K562 (cell line): ENCODE measurements at regions not wholly inside any gene's neighbourhood (a gene's known extent, or its start where the extent isn't known, plus 50 kb on each side); places are given as distances from the start of the nearest gene placed in this dataset.

ENCODE experiments used
- ATAC-seq: fragments of 200-7000 bp; cut with Tn5 transposase; 3 replicates; pipeline ENCODE4 v1.9.1; 2020; ENCODE audit warnings: moderate library complexity
- BruUV-seq: library from RNA; stranded (reverse); fragments of 400-500 nt; replicated peaks from 2 replicates; lab custom pipeline; 2021; lab: Mats Ljungman, UMichigan
- CTCF ChIA-PET: fragments of 300-600 bp; formaldehyde crosslinking; extraction: SDS; loops from one replicate; lab custom pipeline; 2021; ENCODE audit warnings: low intra/inter-chr PET ratio; lab: Yijun Ruan, JAX
- POLR2A ChIA-PET: fragments of 300-600, 350-650 bp; sonication (Branson Sonifier 250); formaldehyde crosslinking; extraction: SDS; loops from one replicate; lab custom pipeline; 2021; ENCODE audit warnings: antibody characterized with exemption, inconsistent platforms; lab: Yijun Ruan, JAX
- DNase-seq, 4 experiments: peaks; one replicate each; pipeline versions ENCODE4 v3.0.0 to v3.0.0-alpha.2; 2011 to 2018; ENCODE audit warnings: low spot score in 3 of 4, mixed read lengths in 3 of 4; ENCODE audit errors: extremely low read depth in 1 of 4
- FAIRE-seq: peaks from 2 replicates; lab custom pipeline; 2011; peaks lifted over from hg19 to GRCh38; lab: Jason Lieb, UNC
- H2AFZ ChIP-seq: 2 replicates; pipeline ENCODE4 v1.6.0; 2011; ENCODE audit warnings: low read depth, low read length, control low read depth, inconsistent platforms
- H3K27ac ChIP-seq: fragments of 200-600 bp; 3 replicates; pipeline ENCODE4 v1.8.0; 2011; ENCODE audit warnings: low read depth, mild to moderate bottlenecking, control low read depth, inconsistent platforms, low read length, moderate library complexity, mixed read lengths; ENCODE audit errors: extremely low read depth
- H3K27me3 ChIP-seq, 2 experiments: fragments of 300-600 bp in 1 of 2; 2 replicates in 1 of 2; 3 replicates in 1 of 2; pipeline versions ENCODE4 v1.6.0 to v1.8.0; 2011; ENCODE audit warnings: inconsistent platforms in 2 of 2, low read length in 2 of 2, mild to moderate bottlenecking in 1 of 2, mixed read lengths in 1 of 2, moderate library complexity in 1 of 2; ENCODE audit not compliant: control insufficient read depth in 2 of 2, insufficient read depth in 2 of 2
- H3K36me3 ChIP-seq: fragments of 300-600 bp; 3 replicates; pipeline ENCODE4 v1.8.0; 2011; ENCODE audit warnings: mild to moderate bottlenecking, low read length, inconsistent platforms; ENCODE audit not compliant: control insufficient read depth, insufficient read depth
- H3K4me1 ChIP-seq, 2 experiments: fragments of 200-600 bp in 1 of 2; replicated peaks in 1 of 2; 2 replicates in 1 of 2; 3 replicates in 1 of 2; pipeline versions ENCODE4 v1.5.1 to v1.8.0; 2011; ENCODE audit warnings: inconsistent platforms in 2 of 2, low read length in 2 of 2, mild to moderate bottlenecking in 1 of 2, mixed read lengths in 1 of 2, moderate library complexity in 1 of 2; ENCODE audit not compliant: control insufficient read depth in 2 of 2, insufficient read depth in 2 of 2
- H3K4me2 ChIP-seq: 2 replicates; pipeline ENCODE4 v1.6.1; 2011; ENCODE audit warnings: low read length, control low read depth, inconsistent platforms, mixed read lengths; ENCODE audit not compliant: insufficient read depth
- H3K4me3 ChIP-seq: fragments of 200-600 bp; sonication (generic), shearing (Covaris generic); 2 replicates; pipeline ENCODE4 v1.5.1; 2016; ENCODE audit warnings: control low read depth, inconsistent platforms
- H3K79me2 ChIP-seq: fragments of 200-600 bp; 3 replicates; pipeline ENCODE4 v1.8.0; 2011; ENCODE audit warnings: low read length, inconsistent platforms; ENCODE audit not compliant: control insufficient read depth, insufficient read depth
- H3K9ac ChIP-seq, 2 experiments: 2 replicates each; pipeline versions ENCODE4 v1.6.0 to v1.6.1; 2011; ENCODE audit warnings: low read depth in 2 of 2, low read length in 2 of 2, control low read depth in 1 of 2, inconsistent platforms in 1 of 2, mild to moderate bottlenecking in 1 of 2, mixed read lengths in 1 of 2; ENCODE audit not compliant: insufficient read depth in 1 of 2
- H3K9me1 ChIP-seq: one replicate; pipeline ENCODE4 v1.6.0; 2011; ENCODE audit warnings: inconsistent platforms, mild to moderate bottlenecking, low read length, moderate library complexity; ENCODE audit not compliant: control insufficient read depth, insufficient read depth
- H3K9me3 ChIP-seq: replicated peaks from 2 replicates; pipeline ENCODE4 v1.5.1; 2011; ENCODE audit warnings: low read depth, low read length, inconsistent platforms; ENCODE audit not compliant: control insufficient read depth, insufficient read depth
- H4K20me1 ChIP-seq: replicated peaks from 2 replicates; pipeline ENCODE4 v1.6.1; 2011; ENCODE audit warnings: low read length, inconsistent platforms, mixed read lengths; ENCODE audit not compliant: control insufficient read depth, insufficient read depth
- ARID3B ChIP-seq: fragments of 250-450 bp; sonication (Bioruptor Pico); IDR thresholded peaks from 2 replicates; pipeline ENCODE4 v1.4.0; 2020; ENCODE audit warnings: borderline replicate concordance
- BHLHE40 ChIP-seq: IDR thresholded peaks from 2 replicates; pipeline ENCODE4 v1.6.1; 2011; ENCODE audit warnings: low read length, improper control_type of control experiment
- BRD9 ChIP-seq: fragments of 450-650 bp; IDR thresholded peaks from 2 replicates; pipeline ENCODE4 v1.6.1; 2018; ENCODE audit warnings: low read depth; ENCODE audit not compliant: partially characterized antibody
- NR2C2 ChIP-seq, 2 experiments: fragments of 200-800 bp in 1 of 2; sonication (Bioruptor generic) in 1 of 2; sonication (generic) in 1 of 2; formaldehyde crosslinking in 1 of 2; IDR thresholded peaks; 2 replicates each; pipeline versions ENCODE4 v1.6.1 to v1.8.0; 2016 to 2022; ENCODE audit warnings: mild to moderate bottlenecking in 1 of 2, missing compliant biosample characterization in 1 of 2, missing genetic modification characterization in 1 of 2, missing genetic modification reagents in 1 of 2
- PTRF ChIP-seq: fragments of 450-650 bp; IDR thresholded peaks from 2 replicates; pipeline ENCODE4 v1.6.1; 2016; ENCODE audit warnings: mild to moderate bottlenecking, missing genetic modification characterization, missing compliant biosample characterization
- ZBTB8A ChIP-seq: fragments of 450-650 bp; IDR thresholded peaks from 2 replicates; pipeline ENCODE4 v1.6.1; 2018; ENCODE audit warnings: mild to moderate bottlenecking, moderate library complexity; ENCODE audit not compliant: partially characterized antibody
- ZNF699 ChIP-seq: fragments of 250-450 bp; sonication (Bioruptor Pico); IDR thresholded peaks from 2 replicates; pipeline ENCODE4 v1.8.0; 2021; ENCODE audit warnings: mild to moderate bottlenecking, moderate library complexity; ENCODE audit not compliant: insufficient replicate concordance
- WGBS: fragments of 100-300 bp; shearing (Covaris generic); methylation state at CpG from one replicate; pipeline ENCODE4 v1.1.6; 2016; ENCODE audit warnings: low coverage, mixed read lengths; ENCODE audit not compliant: insufficient coverage; ENCODE audit errors: missing lambda C conversion rate; 5-methylcytosine and 5-hydroxymethylcytosine counted together
- in situ Hi-C: fragments of 300-500 bp; cut with MboI; formaldehyde crosslinking; loops from 4 replicates; pipeline ENCODE4 v1.15.0; 2018; ENCODE audit warnings: inconsistent platforms, mixed read lengths
- intact Hi-C: fragments of 100-400 bp; cut with micrococcal nuclease; formaldehyde crosslinking; loops from 2 replicates; pipeline ENCODE4 v1.14.2; 2022
- TF ChIP-seq, protein P1 (sequence below): fragments of 450-650 bp; formaldehyde crosslinking; IDR thresholded peaks from 2 replicates; pipeline ENCODE4 v1.4.0; 2020; ENCODE audit warnings: mild to moderate bottlenecking, moderate library complexity
- TF ChIP-seq, protein P2 (sequence below): sonication (generic); IDR thresholded peaks from 2 replicates; pipeline ENCODE4 v1.6.1; 2016

GRCh38 chr12:4118601-4119156 lies 154.9 kb upstream of the CCND2 start:
- Histone ChIP-seq H4K20me1 (no peaks in the 10 kb centered on the region), H3K4me3 (no peak overlapping the region), H2AFZ (no peak overlapping the region), H3K79me2 (no peaks in the 10 kb centered on the region), H3K27me3 (peaks cover 2 to 49% of the 10 kb centered on the region in 2 experiments; a peak in 4 of 5 replicates), H3K36me3 (no peaks in the 10 kb centered on the region), H3K9me3 (no peaks in the 10 kb centered on the region), H3K9me1 (no peaks in the 10 kb centered on the region), H3K4me2 (no peak overlapping the region), H3K27ac (no peak overlapping the region), H3K4me1 (no peaks in the 10 kb centered on the region; a peak in 2 of 5 replicates), H3K9ac (no peak overlapping the region)
- DNase-seq (no peak), ATAC-seq (no peak), FAIRE-seq (no peak)
- intact Hi-C loops (no loop called here), in situ Hi-C loops (no loop called here)
- TF ChIP-seq BRD9 (no peak), ZNF699 (CRISPR knock-in tag) (no peak), NR2C2 (CRISPR knock-in tag; IDR thresholded peaks at IDR 0.05) (no peak), NR2C2 (tag; IDR thresholded peaks at IDR 0.05) (no peak)
- ChIA-PET CTCF (no interaction called here), POLR2A (interaction anchor here (0.6 kb wide), 1 partner anchor 21 kb away, joined by 3 read pairs; no protein-coding TSS in a partner anchor)
- 0% methylated on average over 3 of the region's 7 CpGs for WGBS
- BruUV-seq = no TSS peak

DNA sequence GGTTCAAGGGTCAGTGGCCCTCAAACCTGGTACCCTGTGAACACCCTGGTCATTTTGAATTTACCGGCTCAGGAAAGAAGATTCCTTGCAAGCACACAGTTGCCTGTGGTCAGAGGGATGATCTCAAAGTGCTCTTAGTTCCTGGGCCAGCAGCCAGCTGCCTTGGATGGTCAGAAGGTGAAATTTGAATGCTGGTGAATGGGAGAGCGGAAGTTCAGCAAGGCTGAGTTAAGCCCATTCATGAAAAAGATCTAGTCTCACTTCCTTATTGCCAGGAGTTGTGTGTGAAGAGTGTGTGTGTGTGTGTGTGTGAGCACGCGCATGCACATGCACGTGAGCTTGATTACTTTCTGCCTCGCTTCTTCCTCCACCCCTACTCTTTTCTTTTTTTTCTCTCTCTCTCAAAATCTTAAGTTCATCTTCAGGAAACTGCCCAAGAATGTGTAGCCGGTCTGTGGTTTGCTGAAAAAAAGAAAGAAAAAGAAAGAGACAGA lies 155.5 kb upstream of the CCND2 start:
- Histone ChIP-seq H3K79me2 (no peaks in the 10 kb centered on the region), H3K9ac (no peak overlapping the region), H2AFZ (no peak overlapping the region), H3K4me2 (no peak overlapping the region), H3K9me1 (no peaks in the 10 kb centered on the region), H3K9me3 (no peaks in the 10 kb centered on the region), H3K27me3 (peaks cover 0 to 51% of the 10 kb centered on the region in 2 experiments; a peak in 4 of 5 replicates), H3K27ac (no peak overlapping the region), H3K4me1 (no peaks in the 10 kb centered on the region; a peak in 1 of 5 replicates), H3K4me3 (no peak overlapping the region), H4K20me1 (no peaks in the 10 kb centered on the region), H3K36me3 (no peaks in the 10 kb centered on the region)
- ATAC-seq (peak; percentile 61), FAIRE-seq (no peak), DNase-seq (no peak)
- ChIA-PET POLR2A (interaction anchor here (0.6 to 1.4 kb wide), 2 partner anchors 22 to 159 kb away, joined by 3 to 5 read pairs; no protein-coding TSS in a partner anchor), CTCF (no interaction called here)
- intact Hi-C loops (no loop called here), in situ Hi-C loops (no loop called here)
- no TSS peak for BruUV-seq
- 6% methylated on average over 5 of the region's 7 CpGs for WGBS
- TF ChIP-seq ZBTB8A (no peak), ARID3B (CRISPR knock-in tag) (no peak), BHLHE40 (peak; percentile 84), PTRF (tag) (no peak)
- TF ChIP-seq, protein P1, sequence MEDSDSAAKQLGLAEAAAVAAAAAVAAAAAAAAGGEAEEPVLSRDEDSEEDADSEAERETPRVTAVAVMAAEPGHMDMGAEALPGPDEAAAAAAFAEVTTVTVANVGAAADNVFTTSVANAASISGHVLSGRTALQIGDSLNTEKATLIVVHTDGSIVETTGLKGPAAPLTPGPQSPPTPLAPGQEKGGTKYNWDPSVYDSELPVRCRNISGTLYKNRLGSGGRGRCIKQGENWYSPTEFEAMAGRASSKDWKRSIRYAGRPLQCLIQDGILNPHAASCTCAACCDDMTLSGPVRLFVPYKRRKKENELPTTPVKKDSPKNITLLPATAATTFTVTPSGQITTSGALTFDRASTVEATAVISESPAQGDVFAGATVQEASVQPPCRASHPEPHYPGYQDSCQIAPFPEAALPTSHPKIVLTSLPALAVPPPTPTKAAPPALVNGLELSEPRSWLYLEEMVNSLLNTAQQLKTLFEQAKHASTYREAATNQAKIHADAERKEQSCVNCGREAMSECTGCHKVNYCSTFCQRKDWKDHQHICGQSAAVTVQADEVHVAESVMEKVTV = no peak
- TF ChIP-seq, protein P2, sequence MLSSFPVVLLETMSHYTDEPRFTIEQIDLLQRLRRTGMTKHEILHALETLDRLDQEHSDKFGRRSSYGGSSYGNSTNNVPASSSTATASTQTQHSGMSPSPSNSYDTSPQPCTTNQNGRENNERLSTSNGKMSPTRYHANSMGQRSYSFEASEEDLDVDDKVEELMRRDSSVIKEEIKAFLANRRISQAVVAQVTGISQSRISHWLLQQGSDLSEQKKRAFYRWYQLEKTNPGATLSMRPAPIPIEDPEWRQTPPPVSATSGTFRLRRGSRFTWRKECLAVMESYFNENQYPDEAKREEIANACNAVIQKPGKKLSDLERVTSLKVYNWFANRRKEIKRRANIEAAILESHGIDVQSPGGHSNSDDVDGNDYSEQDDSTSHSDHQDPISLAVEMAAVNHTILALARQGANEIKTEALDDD = peak; percentile 37; the same call in 1 of the 2 replicates
